BE2C (cell line): ENCODE measurements at regions not wholly inside any gene's neighbourhood (a gene's known extent, or its start where the extent isn't known, plus 50 kb on each side); places are given as distances from the start of the nearest gene placed in this dataset.

ENCODE experiments used
- DNase-seq: peaks from one replicate; pipeline ENCODE4 v3.0.0-alpha.2; 2020
- H3K27me3 ChIP-seq: fragments of 250-450 bp; sonication (Bioruptor Pico); 2 replicates; pipeline ENCODE4 v1.5.1; 2020; ENCODE audit warnings: mild to moderate bottlenecking
- H3K36me3 ChIP-seq: fragments of 250-450 bp; sonication (Bioruptor Pico); 2 replicates; pipeline ENCODE4 v1.5.1; 2020; ENCODE audit warnings: mild to moderate bottlenecking
- H3K4me1 ChIP-seq: fragments of 250-450 bp; sonication (Bioruptor Pico); 2 replicates; pipeline ENCODE4 v1.5.1; 2020
- H3K4me3 ChIP-seq: 2 replicates; pipeline ENCODE4 v1.5.1; 2011; ENCODE audit warnings: low read depth, low read length
- H3K9me3 ChIP-seq: fragments of 250-450 bp; sonication (Bioruptor Pico); 2 replicates; pipeline ENCODE4 v1.5.1; 2020
- TF ChIP-seq, protein P1 (sequence below): IDR thresholded peaks from 2 replicates; pipeline ENCODE4 v1.5.1; 2012; ENCODE audit warnings: mild to moderate bottlenecking, low read depth, low read length

DNA sequence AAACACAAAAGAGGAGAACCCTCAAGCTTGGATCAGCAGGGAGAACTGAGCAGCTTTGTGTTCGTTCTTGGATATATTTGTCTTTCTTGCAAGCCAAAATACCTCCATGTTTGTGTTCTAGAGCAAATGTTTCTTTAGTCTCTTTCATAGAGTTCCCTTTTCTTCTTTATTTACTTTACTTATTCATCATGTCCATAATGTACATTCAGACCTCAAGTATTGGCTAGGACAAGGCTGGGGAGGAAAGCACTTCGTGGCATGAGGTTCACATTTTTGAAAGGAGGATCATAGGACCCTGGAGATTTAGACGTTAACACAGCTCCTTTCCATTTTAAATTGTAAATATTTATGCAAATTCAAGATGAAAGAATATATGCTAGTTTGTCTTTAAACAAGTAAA, 590.2 kb upstream of the MEF2C start:
- Histone ChIP-seq H3K27me3 (no peaks in the 10 kb centered on the region), H3K9me3 (no peaks in the 10 kb centered on the region), H3K36me3 (no peaks in the 10 kb centered on the region), H3K4me3 (no peak overlapping the region), H3K4me1 (no peaks in the 10 kb centered on the region)
- TF ChIP-seq, protein P1, sequence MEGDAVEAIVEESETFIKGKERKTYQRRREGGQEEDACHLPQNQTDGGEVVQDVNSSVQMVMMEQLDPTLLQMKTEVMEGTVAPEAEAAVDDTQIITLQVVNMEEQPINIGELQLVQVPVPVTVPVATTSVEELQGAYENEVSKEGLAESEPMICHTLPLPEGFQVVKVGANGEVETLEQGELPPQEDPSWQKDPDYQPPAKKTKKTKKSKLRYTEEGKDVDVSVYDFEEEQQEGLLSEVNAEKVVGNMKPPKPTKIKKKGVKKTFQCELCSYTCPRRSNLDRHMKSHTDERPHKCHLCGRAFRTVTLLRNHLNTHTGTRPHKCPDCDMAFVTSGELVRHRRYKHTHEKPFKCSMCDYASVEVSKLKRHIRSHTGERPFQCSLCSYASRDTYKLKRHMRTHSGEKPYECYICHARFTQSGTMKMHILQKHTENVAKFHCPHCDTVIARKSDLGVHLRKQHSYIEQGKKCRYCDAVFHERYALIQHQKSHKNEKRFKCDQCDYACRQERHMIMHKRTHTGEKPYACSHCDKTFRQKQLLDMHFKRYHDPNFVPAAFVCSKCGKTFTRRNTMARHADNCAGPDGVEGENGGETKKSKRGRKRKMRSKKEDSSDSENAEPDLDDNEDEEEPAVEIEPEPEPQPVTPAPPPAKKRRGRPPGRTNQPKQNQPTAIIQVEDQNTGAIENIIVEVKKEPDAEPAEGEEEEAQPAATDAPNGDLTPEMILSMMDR = no peak
- DNase-seq = no peak

DNA sequence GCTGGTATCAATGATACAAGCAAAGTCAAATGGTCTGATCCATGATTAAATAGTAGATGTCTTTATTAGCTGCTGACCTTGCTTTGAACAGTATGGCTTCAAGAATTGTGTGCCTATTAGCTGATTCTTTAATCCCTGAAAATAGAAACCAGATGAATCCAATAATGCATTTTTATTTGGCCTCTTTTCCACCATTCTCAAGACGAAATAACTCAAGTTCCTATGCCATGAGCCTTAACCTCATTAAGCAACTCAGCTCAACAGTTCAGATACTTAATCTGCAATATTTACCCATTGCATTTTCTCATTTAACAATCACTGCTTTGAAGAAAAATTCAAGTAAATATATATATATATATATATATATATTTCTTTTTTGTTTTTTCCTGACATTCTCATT, 588.6 kb upstream of the MEF2C start:
- Histone ChIP-seq H3K36me3 (no peaks in the 10 kb centered on the region), H3K27me3 (no peaks in the 10 kb centered on the region), H3K9me3 (no peaks in the 10 kb centered on the region), H3K4me1 (no peaks in the 10 kb centered on the region), H3K4me3 (no peak overlapping the region)
- DNase-seq = no peak
- TF ChIP-seq, protein P1 = no peak

DNA sequence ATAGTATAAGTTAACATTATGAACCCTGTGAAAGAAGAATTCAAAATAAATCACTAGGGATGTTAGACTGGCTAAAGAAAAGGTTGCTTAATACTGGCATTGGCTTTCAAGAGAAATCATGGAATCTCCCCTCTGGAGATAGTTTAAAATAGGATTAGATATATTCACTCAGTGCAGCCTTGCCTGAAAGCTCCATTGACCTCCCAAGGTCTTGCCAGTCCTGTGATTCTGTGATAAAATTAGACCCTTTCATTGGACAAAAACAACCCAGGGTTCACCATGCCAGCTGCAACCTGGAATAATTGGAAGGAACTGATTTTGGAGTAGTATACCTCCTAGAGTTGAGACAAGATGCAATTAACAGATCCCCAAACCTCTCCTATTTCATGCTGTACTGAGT, 588.1 kb upstream of the MEF2C start:
- no peaks in the 10 kb centered on the region for H3K9me3 ChIP-seq
- TF ChIP-seq, protein P1 = no peak
- H3K4me1 ChIP-seq = no peaks in the 10 kb centered on the region
- no peak for DNase-seq
- H3K4me3 ChIP-seq = no peak overlapping the region
- no peaks in the 10 kb centered on the region for H3K27me3 ChIP-seq
- no peaks in the 10 kb centered on the region for H3K36me3 ChIP-seq

DNA sequence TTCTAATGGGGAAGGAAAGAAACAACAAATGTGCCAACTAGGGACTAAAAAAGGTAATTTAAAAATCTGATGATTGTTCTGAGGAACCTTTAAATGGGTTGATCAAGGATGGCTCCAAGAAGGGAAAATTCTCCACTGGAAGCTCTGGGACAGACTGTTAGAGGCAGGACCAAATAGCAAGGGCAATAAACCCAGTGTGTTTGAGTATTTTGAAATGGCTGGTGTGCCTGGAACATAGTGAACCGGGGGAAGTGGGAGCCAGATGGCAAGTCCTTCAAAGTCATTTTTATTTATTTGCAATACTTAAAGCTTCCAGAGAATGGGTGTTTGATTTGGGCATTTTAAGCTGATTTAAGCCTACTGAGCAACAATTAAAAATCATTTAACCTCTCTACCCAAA, 587.7 kb upstream of the MEF2C start:
- DNase-seq = no peak
- H3K4me1 ChIP-seq = no peaks in the 10 kb centered on the region
- H3K27me3 ChIP-seq = no peaks in the 10 kb centered on the region
- TF ChIP-seq, protein P1 = no peak
- no peak overlapping the region for H3K4me3 ChIP-seq
- H3K36me3 ChIP-seq = no peaks in the 10 kb centered on the region
- no peaks in the 10 kb centered on the region for H3K9me3 ChIP-seq

DNA sequence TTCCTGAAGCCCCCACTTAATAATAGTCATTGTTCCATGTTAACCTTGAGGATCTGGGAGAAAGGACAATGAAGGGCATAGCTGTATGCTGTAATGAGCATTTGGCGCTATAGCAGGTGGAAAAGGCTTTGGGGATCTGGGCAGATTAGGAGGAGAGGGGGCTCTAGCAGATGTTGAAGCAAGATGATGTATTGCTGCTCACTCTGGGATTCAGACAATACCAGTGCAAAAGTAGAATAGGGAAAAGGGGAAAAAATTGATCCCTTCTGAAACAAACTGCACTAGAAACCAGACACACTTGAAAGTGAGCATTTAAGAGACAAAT, 575.3 kb upstream of the MEF2C start:
- TF ChIP-seq, protein P1 = no peak
- no peak overlapping the region for H3K4me3 ChIP-seq
- no peaks in the 10 kb centered on the region for H3K9me3 ChIP-seq
- no peak for DNase-seq
- H3K4me1 ChIP-seq = no peaks in the 10 kb centered on the region
- no peaks in the 10 kb centered on the region for H3K36me3 ChIP-seq
- no peaks in the 10 kb centered on the region for H3K27me3 ChIP-seq

DNA sequence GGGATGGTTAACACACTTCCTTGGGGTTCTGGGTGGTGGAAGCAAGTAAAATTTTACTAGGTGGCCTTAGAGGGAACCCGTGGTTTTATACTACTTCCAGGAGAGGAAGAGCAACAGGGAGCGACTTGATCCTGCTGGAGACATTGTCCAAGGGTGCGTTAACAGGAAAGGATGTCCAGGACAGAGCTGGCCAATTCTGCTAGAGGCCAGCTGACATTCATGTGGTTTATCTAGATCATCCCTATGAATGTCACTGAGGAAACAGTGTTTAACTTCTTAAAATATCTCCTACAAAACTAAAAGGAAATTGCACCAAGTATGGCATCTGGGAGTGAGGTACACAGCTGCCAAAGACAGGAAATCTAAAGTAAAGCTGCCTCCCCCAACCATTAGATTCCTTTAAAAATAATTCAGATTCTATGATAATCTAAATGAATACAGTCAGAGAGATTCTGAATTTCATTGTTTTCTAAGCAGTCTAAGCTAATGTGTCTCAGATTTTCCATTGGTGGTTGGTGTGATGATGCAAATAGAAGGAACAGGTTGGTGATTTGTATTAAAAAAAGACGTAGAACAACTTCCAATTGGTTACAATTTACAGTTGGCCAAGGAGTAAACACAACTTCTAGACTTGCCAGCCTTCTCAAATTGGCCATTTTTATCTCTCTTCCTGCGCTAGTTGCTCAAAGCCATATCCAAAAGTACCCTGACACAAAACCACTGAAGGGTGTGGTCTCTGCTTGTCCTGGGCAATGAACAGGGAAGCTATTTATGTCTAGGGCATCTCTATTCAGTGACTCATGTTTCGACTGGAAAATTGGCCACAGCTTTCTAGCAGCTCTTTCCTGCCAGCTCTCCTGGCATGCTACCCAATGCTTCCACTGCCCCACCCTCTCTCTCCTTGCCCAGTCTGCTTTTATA, 574.7 kb upstream of the MEF2C start:
- TF ChIP-seq, protein P1 = no peak
- H3K9me3 ChIP-seq = no peaks in the 10 kb centered on the region
- H3K36me3 ChIP-seq = no peaks in the 10 kb centered on the region
- no peaks in the 10 kb centered on the region for H3K27me3 ChIP-seq
- H3K4me3 ChIP-seq = no peak overlapping the region
- no peaks in the 10 kb centered on the region for H3K4me1 ChIP-seq
- no peak for DNase-seq
